SK-N-SH (cell line): ENCODE measurements at regions not wholly inside any gene's neighbourhood (a gene's known extent, or its start where the extent isn't known, plus 50 kb on each side); places are given as distances from the start of the nearest gene placed in this dataset.

ENCODE experiments used
- CTCF ChIA-PET: fragments of 300-600, 350-600 bp; formaldehyde crosslinking; extraction: SDS; loops from one replicate; lab custom pipeline; 2021; lab: Yijun Ruan, JAX
- POLR2A ChIA-PET: fragments of 350-600 bp; sonication (Branson Sonifier 250); formaldehyde crosslinking; extraction: SDS; loops from one replicate; lab custom pipeline; 2020; ENCODE audit warnings: antibody characterized with exemption, inconsistent platforms; lab: Yijun Ruan, JAX
- DNase-seq: peaks from one replicate; pipeline ENCODE4 v3.0.0; 2012
- H2AFZ ChIP-seq: fragments of 200-600 bp; sonication (generic); 2 replicates; pipeline ENCODE4 v1.8.1; 2016; ENCODE audit warnings: antibody characterized with exemption, mild to moderate bottlenecking, low read depth
- H3F3A ChIP-seq: fragments of 200-600 bp; sonication (generic); replicated peaks from 2 replicates; pipeline ENCODE3; 2016; ENCODE audit warnings: antibody characterized with exemption, mild to moderate bottlenecking; ENCODE audit not compliant: insufficient read depth
- H3K27ac ChIP-seq, 2 experiments: fragments of 200-500 bp in 1 of 2; fragments of 200-600 bp in 1 of 2; sonication (Bioruptor generic) in 1 of 2; sonication (generic), shearing (Covaris generic) in 1 of 2; 2 replicates each; pipeline versions ENCODE4 v1.5.1 to v1.6.1; 2014 to 2016; ENCODE audit warnings: low read depth in 2 of 2, inconsistent platforms in 1 of 2, low read length in 1 of 2, mild to moderate bottlenecking in 1 of 2, mixed read lengths in 1 of 2
- H3K27me3 ChIP-seq: fragments of 200-600 bp; sonication (generic), shearing (Covaris generic); 2 replicates; pipeline ENCODE4 v1.6.1; 2016; ENCODE audit warnings: mixed run types; ENCODE audit not compliant: insufficient read depth
- H3K36me3 ChIP-seq, 2 experiments: fragments of 200-500 bp in 1 of 2; fragments of 200-600 bp in 1 of 2; sonication (Bioruptor generic) in 1 of 2; sonication (generic) in 1 of 2; replicated peaks in 1 of 2; 2 replicates each; pipeline versions ENCODE3 to v1.5.1; 2014 to 2016; ENCODE audit warnings: low read length in 1 of 2, mild to moderate bottlenecking in 1 of 2; ENCODE audit not compliant: insufficient read depth in 2 of 2, control insufficient read depth in 1 of 2
- H3K4me1 ChIP-seq, 2 experiments: fragments of 200-500 bp in 1 of 2; fragments of 200-600 bp in 1 of 2; sonication (Bioruptor generic) in 1 of 2; sonication (generic), shearing (Covaris generic) in 1 of 2; 2 replicates each; pipeline versions ENCODE4 v1.5.1 to v1.6.1; 2014 to 2016; ENCODE audit warnings: low read depth in 1 of 2, low read length in 1 of 2, mixed run types in 1 of 2; ENCODE audit not compliant: insufficient read depth in 2 of 2, control insufficient read depth in 1 of 2
- H3K4me2 ChIP-seq: fragments of 200-600 bp; sonication (generic), shearing (Covaris generic); 2 replicates; pipeline ENCODE4 v1.6.1; 2017; ENCODE audit warnings: mixed run types
- H3K4me3 ChIP-seq, 2 experiments: fragments of 200-500 bp in 1 of 2; fragments of 200-600 bp in 1 of 2; sonication (Bioruptor generic) in 1 of 2; sonication (generic), shearing (Covaris generic) in 1 of 2; 2 replicates each; pipeline versions ENCODE4 v1.5.1 to v1.8.1; 2014 to 2016; ENCODE audit warnings: low read depth in 2 of 2, inconsistent platforms in 1 of 2, low read length in 1 of 2, mild to moderate bottlenecking in 1 of 2, mixed read lengths in 1 of 2, moderate library complexity in 1 of 2
- H3K79me2 ChIP-seq: fragments of 200-600 bp; sonication (generic); 2 replicates; pipeline ENCODE4 v1.8.1; 2017; ENCODE audit warnings: mild to moderate bottlenecking; ENCODE audit not compliant: insufficient read depth
- H3K9ac ChIP-seq: fragments of 200-600 bp; sonication (generic); 2 replicates; pipeline ENCODE4 v1.6.1; 2017; ENCODE audit warnings: mixed run types
- H3K9me2 ChIP-seq: fragments of 200-600 bp; sonication (generic); 2 replicates; pipeline ENCODE4 v1.6.1; 2017; ENCODE audit warnings: mixed run types
- H3K9me3 ChIP-seq: fragments of 200-600 bp; sonication (generic); 2 replicates; pipeline ENCODE4 v1.6.1; 2017; ENCODE audit warnings: mixed run types, mild to moderate bottlenecking, moderate library complexity
- H4K20me1 ChIP-seq: fragments of 200-600 bp; sonication (generic); 2 replicates; pipeline ENCODE4 v1.6.1; 2017; ENCODE audit warnings: mild to moderate bottlenecking, mixed run types; ENCODE audit not compliant: insufficient read depth
- CHD2 ChIP-seq: fragments of 150-350 bp; IDR thresholded peaks from 2 replicates; pipeline ENCODE4 v1.6.1; 2018; ENCODE audit warnings: low read length; ENCODE audit not compliant: partially characterized antibody
- ELF1 ChIP-seq: IDR thresholded peaks from 2 replicates; pipeline ENCODE4 v1.4.0; 2012
- EZH2phosphoT487 ChIP-seq: fragments of 200-600 bp; sonication (generic); IDR thresholded peaks from 2 replicates; pipeline ENCODE4 v1.6.1; 2017; ENCODE audit warnings: low read depth, mixed run types, mild to moderate bottlenecking, antibody characterized with exemption, moderate library complexity, borderline replicate concordance
- FOXM1 ChIP-seq: IDR thresholded peaks from 2 replicates; pipeline ENCODE4 v1.4.0; 2012; ENCODE audit warnings: low read depth, mild to moderate bottlenecking
- MEF2A ChIP-seq: IDR thresholded peaks from 2 replicates; pipeline ENCODE4 v1.4.0; 2012; ENCODE audit warnings: low read depth, borderline replicate concordance
- RCOR1 ChIP-seq: fragments of 150-350 bp; IDR thresholded peaks from 2 replicates; pipeline ENCODE4 v1.6.1; 2017; ENCODE audit warnings: antibody characterized with exemption, low read length
- RFX5 ChIP-seq: IDR thresholded peaks from 2 replicates; pipeline ENCODE4 v1.6.1; 2012; ENCODE audit warnings: mild to moderate bottlenecking, improper control_type of control experiment, low read length
- RXRA ChIP-seq: IDR thresholded peaks from 2 replicates; pipeline ENCODE4 v1.4.0; 2012; ENCODE audit warnings: low read depth, mild to moderate bottlenecking, borderline replicate concordance
- SIN3A ChIP-seq: IDR thresholded peaks from 2 replicates; pipeline ENCODE4 v1.6.1; 2012; ENCODE audit warnings: low read depth, mild to moderate bottlenecking, low read length, moderate library complexity, borderline replicate concordance
- WGBS: methylation state at CpG from one replicate; pipeline ENCODE4 v1.1.6; 2017; ENCODE audit warnings: low lambda C conversion rate; 5-methylcytosine and 5-hydroxymethylcytosine counted together
- TF ChIP-seq, protein P1 (sequence below): IDR thresholded peaks from 2 replicates; pipeline ENCODE4; 2012
- TF ChIP-seq, protein P2 (sequence below): IDR thresholded peaks from 2 replicates; pipeline ENCODE4 v1.4.0; 2012; ENCODE audit warnings: low read depth, borderline replicate concordance
- TF ChIP-seq, protein P3 (sequence below): IDR thresholded peaks from 2 replicates; pipeline ENCODE4 v1.4.0; 2012; ENCODE audit warnings: low read depth

DNA sequence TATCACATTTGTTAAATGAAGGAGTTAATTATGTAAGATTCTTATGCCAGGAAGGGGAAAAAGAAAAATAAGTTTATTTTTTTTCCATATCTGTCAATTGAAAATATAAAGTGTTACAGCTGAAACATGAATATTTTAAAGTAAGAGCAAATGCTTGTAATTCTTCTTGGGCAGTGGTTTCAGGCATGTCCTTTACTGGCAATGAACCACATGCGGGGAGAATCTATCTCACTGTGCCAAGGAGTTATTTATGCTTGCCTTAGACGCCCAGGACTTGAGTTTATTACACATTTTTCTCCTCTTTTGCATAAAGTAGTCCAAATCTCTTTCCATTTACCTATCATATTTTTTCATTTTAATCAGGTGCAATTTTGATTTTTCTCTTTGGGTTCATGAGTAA lies 207.8 kb upstream of the NRIP1 start:
- POLR2A ChIA-PET: no interaction called here
- WGBS: 2% methylated on average over 2 of the region's 2 CpGs
- H3K4me2 ChIP-seq: no peak overlapping the region

DNA sequence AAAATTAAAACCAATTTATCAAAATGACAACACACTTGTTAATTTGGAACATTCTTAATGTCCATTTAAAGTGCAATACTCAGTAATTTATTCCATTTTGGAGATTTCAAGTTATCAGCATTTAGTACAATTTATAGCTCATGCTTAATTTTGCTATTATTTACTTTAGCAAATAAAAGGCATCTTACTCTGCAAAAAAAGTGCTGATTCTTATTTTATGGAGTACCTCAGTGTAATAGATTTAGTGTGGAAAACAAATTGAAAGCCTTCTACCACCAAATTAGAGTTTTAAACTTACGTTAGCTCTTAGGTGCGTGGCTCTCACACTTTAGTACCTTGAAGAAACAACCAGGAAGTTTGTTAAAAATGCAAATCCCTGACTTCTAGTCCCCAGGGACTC lies 208.4 kb upstream of the NRIP1 start:
- no peak overlapping the region for H3K27ac ChIP-seq
- TF ChIP-seq ELF1 (no peak), SIN3A (no peak), RXRA (no peak), FOXM1 (no peak), RFX5 (no peak)
- TF ChIP-seq, protein P1, sequence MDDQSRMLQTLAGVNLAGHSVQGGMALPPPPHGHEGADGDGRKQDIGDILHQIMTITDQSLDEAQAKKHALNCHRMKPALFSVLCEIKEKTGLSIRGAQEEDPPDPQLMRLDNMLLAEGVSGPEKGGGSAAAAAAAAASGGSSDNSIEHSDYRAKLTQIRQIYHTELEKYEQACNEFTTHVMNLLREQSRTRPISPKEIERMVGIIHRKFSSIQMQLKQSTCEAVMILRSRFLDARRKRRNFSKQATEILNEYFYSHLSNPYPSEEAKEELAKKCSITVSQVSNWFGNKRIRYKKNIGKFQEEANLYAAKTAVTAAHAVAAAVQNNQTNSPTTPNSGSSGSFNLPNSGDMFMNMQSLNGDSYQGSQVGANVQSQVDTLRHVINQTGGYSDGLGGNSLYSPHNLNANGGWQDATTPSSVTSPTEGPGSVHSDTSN: no peak
- TF ChIP-seq, all 33 proteins: peak for 0
- Histone ChIP-seq H4K20me1 (no peaks in the 10 kb centered on the region), H3K27me3 (no peaks in the 10 kb centered on the region), H3K79me2 (no peaks in the 10 kb centered on the region), H3K9me2 (no peaks in the 10 kb centered on the region), H2AFZ (no peak overlapping the region), H3K4me2 (no peak overlapping the region), H3K36me3 (no peaks in the 10 kb centered on the region), H3K9me3 (no peaks in the 10 kb centered on the region), H3K9ac (no peak overlapping the region), H3K4me3 (no peak overlapping the region), H3K4me1 (no peaks in the 10 kb centered on the region), H3F3A (no peaks in the 10 kb centered on the region)
- 10% methylated on average over 2 of the region's 2 CpGs for WGBS
- no peak for DNase-seq
- POLR2A ChIA-PET: no interaction called here
- CTCF ChIA-PET: no interaction called here

More for the DNA sequence above, 207.8 kb upstream of the NRIP1 start:
- Histone ChIP-seq H3K27ac (no peak overlapping the region), H3F3A (no peaks in the 10 kb centered on the region), H3K79me2 (no peaks in the 10 kb centered on the region), H4K20me1 (no peaks in the 10 kb centered on the region), H3K4me1 (no peaks in the 10 kb centered on the region), H3K27me3 (no peaks in the 10 kb centered on the region)
- CTCF ChIA-PET: no interaction called here
- no peak for DNase-seq
- TF ChIP-seq EZH2phosphoT487 (no peak), MEF2A (no peak), RCOR1 (no peak), RFX5 (no peak), CHD2 (no peak)
- TF ChIP-seq, protein P2, sequence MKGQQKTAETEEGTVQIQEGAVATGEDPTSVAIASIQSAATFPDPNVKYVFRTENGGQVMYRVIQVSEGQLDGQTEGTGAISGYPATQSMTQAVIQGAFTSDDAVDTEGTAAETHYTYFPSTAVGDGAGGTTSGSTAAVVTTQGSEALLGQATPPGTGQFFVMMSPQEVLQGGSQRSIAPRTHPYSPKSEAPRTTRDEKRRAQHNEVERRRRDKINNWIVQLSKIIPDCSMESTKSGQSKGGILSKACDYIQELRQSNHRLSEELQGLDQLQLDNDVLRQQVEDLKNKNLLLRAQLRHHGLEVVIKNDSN: no peak
- TF ChIP-seq, protein P3, sequence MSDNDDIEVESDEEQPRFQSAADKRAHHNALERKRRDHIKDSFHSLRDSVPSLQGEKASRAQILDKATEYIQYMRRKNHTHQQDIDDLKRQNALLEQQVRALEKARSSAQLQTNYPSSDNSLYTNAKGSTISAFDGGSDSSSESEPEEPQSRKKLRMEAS: no peak
- TF ChIP-seq, all 33 proteins: peak for 0
- H3K9me3 ChIP-seq: no peaks in the 10 kb centered on the region
- no peak overlapping the region for H3K4me3 ChIP-seq
- H3K9ac ChIP-seq: no peak overlapping the region
- no peaks in the 10 kb centered on the region for H3K36me3 ChIP-seq
- no peak overlapping the region for H2AFZ ChIP-seq
- H3K9me2 ChIP-seq: no peaks in the 10 kb centered on the region
